Adipocyte (in vitro differentiated cells): ENCODE measurements at regions not wholly inside any gene's neighbourhood (a gene's known extent, or its start where the extent isn't known, plus 50 kb on each side); places are given as distances from the start of the nearest gene placed in this dataset.
A peak's percentile ranks its signal among the peaks of the same experiment; 100 is the strongest.

Experiments
- DNase-seq: peaks from one replicate; pipeline ENCODE4 v3.0.0-alpha.2; 2015; ENCODE audit warnings: low read depth
- H3K27me3 ChIP-seq: replicated peaks from 2 replicates; pipeline ENCODE4 v1.7.0; 2013; ENCODE audit warnings: mild to moderate bottlenecking, low read length, moderate library complexity; ENCODE audit not compliant: control insufficient read depth, insufficient read depth
- H3K36me3 ChIP-seq: 2 replicates; pipeline ENCODE4 v1.7.0; 2013; ENCODE audit warnings: low read length, mild to moderate bottlenecking, moderate library complexity; ENCODE audit not compliant: control insufficient read depth, insufficient read depth, severe bottlenecking
- H3K4me1 ChIP-seq: 2 replicates; pipeline ENCODE4 v1.7.0; 2013; ENCODE audit warnings: mild to moderate bottlenecking, low read length, moderate library complexity; ENCODE audit not compliant: control insufficient read depth, insufficient read depth
- H3K4me3 ChIP-seq: 2 replicates; pipeline ENCODE4 v1.7.0; 2013; ENCODE audit warnings: mild to moderate bottlenecking, low read length, moderate library complexity
- H3K9ac ChIP-seq: 2 replicates; pipeline ENCODE4 v1.7.0; 2013; ENCODE audit warnings: mild to moderate bottlenecking, low read length, moderate library complexity
- H3K9me3 ChIP-seq: 2 replicates; pipeline ENCODE4 v1.7.0; 2013; ENCODE audit warnings: mild to moderate bottlenecking, low read length, moderate library complexity; ENCODE audit not compliant: control insufficient read depth

DNA sequence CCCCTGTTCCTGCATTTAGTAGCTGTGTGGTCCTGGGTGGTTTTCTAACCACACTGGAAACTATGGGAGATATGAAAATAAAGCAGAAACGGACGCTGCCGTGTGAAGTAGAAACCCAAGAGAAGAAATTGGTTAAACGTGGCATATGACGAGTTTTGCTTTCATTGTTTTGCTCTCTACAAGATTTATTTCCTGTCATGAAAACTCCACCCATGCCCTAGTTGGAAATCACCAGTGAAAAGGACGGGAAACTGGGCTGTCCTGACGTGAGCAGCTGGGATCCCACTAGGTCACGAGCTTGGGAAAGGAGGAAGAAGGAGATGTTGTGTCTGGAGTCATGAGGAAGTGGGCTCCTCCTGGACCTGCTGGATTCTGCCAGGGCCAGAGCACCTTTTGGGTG, 120.8 kb upstream of the GADD45A start:
- H3K9me3 ChIP-seq = no peaks in the 10 kb centered on the region
- H3K9ac ChIP-seq = peak overlapping the region; percentile 44
- peaks cover 41% of the 10 kb centered on the region for H3K4me1 ChIP-seq
- no peaks in the 10 kb centered on the region for H3K27me3 ChIP-seq
- H3K4me3 ChIP-seq = peak overlapping the region; percentile 17
- DNase-seq = no peak
- no peaks in the 10 kb centered on the region for H3K36me3 ChIP-seq

DNA sequence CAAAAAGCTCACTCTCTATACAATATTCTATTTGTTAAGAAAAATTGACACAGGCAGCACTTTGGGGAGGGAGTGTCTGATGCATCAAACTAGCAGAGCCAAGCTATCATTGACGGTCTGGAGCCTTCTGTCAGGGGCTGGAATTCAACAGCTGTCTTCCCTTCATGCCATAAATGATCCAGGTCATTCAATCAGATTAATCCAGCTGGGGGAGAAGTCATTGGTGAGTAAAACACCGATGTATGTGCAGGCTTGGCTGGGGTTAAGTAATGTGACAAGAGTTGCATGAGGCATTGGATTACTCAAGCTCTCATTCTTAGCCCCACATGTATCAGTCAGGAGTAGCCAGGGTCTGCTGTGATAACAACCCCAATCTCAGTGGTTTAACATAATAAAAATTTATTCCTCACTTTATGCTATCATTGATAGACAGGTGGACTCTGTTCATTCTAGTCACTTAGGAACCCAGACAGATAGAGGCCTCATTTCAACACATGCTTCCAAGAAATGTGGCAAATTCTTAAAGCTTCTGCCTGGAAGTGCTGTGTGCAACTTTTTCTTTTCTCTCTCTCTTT, 118.1 kb upstream of the GADD45A start:
- peaks cover 45% of the 10 kb centered on the region for H3K4me1 ChIP-seq
- H3K9ac ChIP-seq = no peak overlapping the region
- H3K4me3 ChIP-seq = no peak overlapping the region
- no peak for DNase-seq
- H3K36me3 ChIP-seq = no peaks in the 10 kb centered on the region
- H3K9me3 ChIP-seq = no peaks in the 10 kb centered on the region
- H3K27me3 ChIP-seq = no peaks in the 10 kb centered on the region

- Histone ChIP-seq H3K9me3 (no peaks in the 10 kb centered on the region), H3K4me1 (peaks cover 45% of the 10 kb centered on the region), H3K4me3 (no peak overlapping the region), H3K27me3 (no peaks in the 10 kb centered on the region), H3K9ac (peak overlapping the region; percentile 5), H3K36me3 (no peaks in the 10 kb centered on the region)
- peak; percentile 77 for DNase-seq
Observed at GRCh38 chr1:67570486-67571143, 114.4 kb upstream of the GADD45A start.

- H3K9ac ChIP-seq = no peak overlapping the region
- H3K9me3 ChIP-seq = no peaks in the 10 kb centered on the region
- H3K27me3 ChIP-seq = no peaks in the 10 kb centered on the region
- H3K4me1 ChIP-seq = peaks cover 53% of the 10 kb centered on the region
- DNase-seq = no peak
- no peaks in the 10 kb centered on the region for H3K36me3 ChIP-seq
- no peak overlapping the region for H3K4me3 ChIP-seq
Observed at GRCh38 chr1:67571406-67571805, 113.6 kb upstream of the GADD45A start.

GRCh38 chr1:67571901-67572593, 113.0 kb upstream of the GADD45A start:
- peaks cover 50% of the 10 kb centered on the region for H3K4me1 ChIP-seq
- no peak for DNase-seq
- H3K9me3 ChIP-seq = no peaks in the 10 kb centered on the region
- no peaks in the 10 kb centered on the region for H3K36me3 ChIP-seq
- H3K9ac ChIP-seq = no peak overlapping the region
- no peak overlapping the region for H3K4me3 ChIP-seq
- no peaks in the 10 kb centered on the region for H3K27me3 ChIP-seq

- Histone ChIP-seq H3K9ac (no peak overlapping the region), H3K4me3 (no peak overlapping the region), H3K36me3 (no peaks in the 10 kb centered on the region), H3K27me3 (no peaks in the 10 kb centered on the region), H3K4me1 (peaks cover 50% of the 10 kb centered on the region), H3K9me3 (no peaks in the 10 kb centered on the region)
- DNase-seq = peak; percentile 31
Observed at GRCh38 chr1:67572594-67573221, 112.3 kb upstream of the GADD45A start.

GRCh38 chr1:67573311-67573872, 111.6 kb upstream of the GADD45A start:
- Histone ChIP-seq H3K4me1 (peaks cover 50% of the 10 kb centered on the region), H3K4me3 (no peak overlapping the region), H3K9me3 (no peaks in the 10 kb centered on the region), H3K9ac (no peak overlapping the region), H3K27me3 (no peaks in the 10 kb centered on the region), H3K36me3 (no peaks in the 10 kb centered on the region)
- DNase-seq = no peak

- Histone ChIP-seq H3K4me3 (no peak overlapping the region), H3K27me3 (no peaks in the 10 kb centered on the region), H3K4me1 (peaks cover 49% of the 10 kb centered on the region), H3K9me3 (no peaks in the 10 kb centered on the region), H3K36me3 (no peaks in the 10 kb centered on the region), H3K9ac (no peak overlapping the region)
- no peak for DNase-seq
Observed at GRCh38 chr1:67574221-67574620, 110.8 kb upstream of the GADD45A start.

DNA sequence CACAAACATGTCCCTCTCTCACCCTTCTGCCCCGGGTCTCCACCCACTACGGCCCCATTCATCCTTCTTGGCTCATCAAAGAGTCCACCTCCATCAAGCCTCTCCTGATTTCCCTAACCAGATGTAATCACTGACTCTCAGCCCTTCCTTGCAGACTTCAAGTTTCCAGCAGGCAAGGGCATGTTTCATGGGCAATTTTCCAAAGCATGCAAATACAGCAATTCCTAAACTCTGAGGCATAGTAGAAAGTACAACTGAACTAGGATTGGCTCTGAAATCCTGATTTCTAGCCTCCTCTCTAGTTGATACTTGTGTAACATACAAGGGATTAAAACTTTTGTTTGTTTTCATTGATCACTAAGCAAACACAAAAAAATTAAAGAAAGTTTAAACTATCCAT, 109.1 kb upstream of the GADD45A start:
- Histone ChIP-seq H3K4me3 (no peak overlapping the region), H3K9ac (no peak overlapping the region), H3K4me1 (peaks cover 32% of the 10 kb centered on the region), H3K36me3 (no peaks in the 10 kb centered on the region), H3K27me3 (no peaks in the 10 kb centered on the region), H3K9me3 (no peaks in the 10 kb centered on the region)
- DNase-seq = peak; percentile 89

DNA sequence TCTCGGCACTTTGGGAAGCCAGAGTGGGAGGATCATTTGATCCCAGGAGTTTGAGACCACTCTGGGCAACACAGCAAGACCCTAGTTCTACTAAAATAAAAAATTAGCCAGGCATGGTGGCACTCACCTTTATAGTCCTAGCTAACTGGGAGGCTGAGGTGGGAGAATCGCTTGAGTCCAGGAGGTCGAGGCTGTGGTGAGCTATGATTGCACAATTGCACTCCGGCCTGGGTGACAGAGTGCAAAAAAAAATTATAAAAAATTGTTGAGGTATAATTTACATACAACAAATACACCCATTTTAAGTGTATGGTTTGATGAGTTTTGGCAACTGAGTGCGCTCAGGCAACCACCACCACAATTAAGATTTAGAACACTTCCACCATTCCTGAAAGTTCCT, 108.5 kb upstream of the GADD45A start:
- Histone ChIP-seq H3K9me3 (no peaks in the 10 kb centered on the region), H3K27me3 (no peaks in the 10 kb centered on the region), H3K36me3 (no peaks in the 10 kb centered on the region), H3K4me3 (no peak overlapping the region), H3K4me1 (peaks cover 26% of the 10 kb centered on the region), H3K9ac (no peak overlapping the region)
- DNase-seq = no peak

DNA sequence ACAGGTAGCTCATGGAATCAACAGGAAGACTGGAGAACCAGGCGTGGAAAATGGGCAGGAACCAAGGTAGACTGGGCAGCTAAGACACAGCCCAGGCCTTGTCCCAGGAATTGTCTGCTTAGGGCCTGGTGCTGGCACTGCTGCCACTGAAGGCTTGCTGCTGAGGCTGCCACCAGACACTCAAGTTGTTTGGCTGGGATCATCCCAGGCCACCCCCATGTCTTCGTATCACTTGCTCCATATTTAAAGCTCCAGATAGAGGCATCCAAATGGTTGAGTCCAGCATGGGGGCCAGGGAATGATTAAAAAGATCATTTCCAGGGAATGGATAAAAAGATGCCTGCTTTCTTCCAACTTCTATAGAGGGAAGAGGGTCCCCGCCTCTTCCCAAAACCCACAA, 107.4 kb upstream of the GADD45A start:
- Histone ChIP-seq H3K9me3 (no peaks in the 10 kb centered on the region), H3K4me1 (peaks cover 16% of the 10 kb centered on the region), H3K36me3 (no peaks in the 10 kb centered on the region), H3K27me3 (no peaks in the 10 kb centered on the region), H3K9ac (no peak overlapping the region), H3K4me3 (no peak overlapping the region)
- DNase-seq = no peak
